OCI-LY7 (cell line): ENCODE measurements at regions not wholly inside any gene's neighbourhood (a gene's known extent, or its start where the extent isn't known, plus 50 kb on each side); places are given as distances from the start of the nearest gene placed in this dataset.

Source experiments
- EZH2phosphoT487 ChIP-seq: fragments of 200-600 bp; sonication (generic); IDR thresholded peaks from 2 replicates; pipeline ENCODE4 v1.6.1; 2018; ENCODE audit warnings: low read depth, borderline replicate concordance, mild to moderate bottlenecking, mixed run types, antibody characterized with exemption, low read length, moderate library complexity, mixed read lengths
- TF ChIP-seq, protein P1 (sequence below): fragments of 200-600 bp; sonication (generic); conservative IDR thresholded peaks from 2 replicates; pipeline ENCODE4 v1.5.1; 2014; ENCODE audit warnings: mild to moderate bottlenecking, antibody characterized with exemption, low read length, moderate library complexity, mixed read lengths

DNA sequence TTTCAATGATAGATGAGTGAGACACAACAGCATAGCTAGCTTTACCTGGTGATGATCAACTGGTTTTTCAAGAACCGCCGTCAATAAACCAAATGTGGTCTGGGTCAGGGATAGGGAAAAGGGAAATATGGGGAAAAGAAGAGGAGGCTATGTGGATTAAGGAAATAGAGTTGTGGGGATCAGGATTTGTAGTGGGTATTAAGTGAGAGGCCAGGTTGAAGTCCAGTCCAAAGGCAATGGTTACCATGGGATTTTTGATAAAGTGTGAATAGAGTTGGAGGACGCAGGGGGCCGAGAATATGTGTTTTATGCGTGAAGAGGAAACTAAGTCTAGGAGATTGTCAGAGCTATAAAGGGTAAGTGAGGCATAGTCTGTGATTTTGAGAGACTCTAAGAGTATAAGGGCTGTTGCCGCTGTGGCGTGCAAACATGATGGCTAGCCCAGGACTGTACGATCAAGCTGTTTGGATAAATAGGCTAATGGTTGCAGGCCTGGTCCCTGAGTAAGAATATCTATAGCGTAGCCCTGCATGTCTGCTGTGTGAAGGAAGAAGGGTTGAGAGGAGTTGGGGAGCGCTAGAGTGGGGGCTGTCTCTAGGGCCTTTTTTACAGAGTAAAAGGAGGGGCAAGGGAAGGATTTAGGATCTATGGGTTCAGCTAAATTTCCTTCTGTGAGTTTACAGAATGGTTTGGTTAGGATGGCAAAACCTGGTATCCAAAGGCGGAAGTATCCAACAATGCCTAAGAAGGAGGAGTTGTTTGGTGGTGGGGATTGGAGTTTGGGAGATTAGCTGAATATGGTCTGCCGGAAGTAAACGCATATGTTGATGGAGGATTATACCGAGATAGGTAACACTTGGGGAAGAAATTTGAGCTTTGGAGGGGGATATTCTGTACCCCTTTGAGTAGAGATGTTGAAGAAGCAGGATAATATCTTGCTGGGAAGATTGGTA, 749.7 kb upstream of the ADGRB3 start:
- TF ChIP-seq, protein P1, sequence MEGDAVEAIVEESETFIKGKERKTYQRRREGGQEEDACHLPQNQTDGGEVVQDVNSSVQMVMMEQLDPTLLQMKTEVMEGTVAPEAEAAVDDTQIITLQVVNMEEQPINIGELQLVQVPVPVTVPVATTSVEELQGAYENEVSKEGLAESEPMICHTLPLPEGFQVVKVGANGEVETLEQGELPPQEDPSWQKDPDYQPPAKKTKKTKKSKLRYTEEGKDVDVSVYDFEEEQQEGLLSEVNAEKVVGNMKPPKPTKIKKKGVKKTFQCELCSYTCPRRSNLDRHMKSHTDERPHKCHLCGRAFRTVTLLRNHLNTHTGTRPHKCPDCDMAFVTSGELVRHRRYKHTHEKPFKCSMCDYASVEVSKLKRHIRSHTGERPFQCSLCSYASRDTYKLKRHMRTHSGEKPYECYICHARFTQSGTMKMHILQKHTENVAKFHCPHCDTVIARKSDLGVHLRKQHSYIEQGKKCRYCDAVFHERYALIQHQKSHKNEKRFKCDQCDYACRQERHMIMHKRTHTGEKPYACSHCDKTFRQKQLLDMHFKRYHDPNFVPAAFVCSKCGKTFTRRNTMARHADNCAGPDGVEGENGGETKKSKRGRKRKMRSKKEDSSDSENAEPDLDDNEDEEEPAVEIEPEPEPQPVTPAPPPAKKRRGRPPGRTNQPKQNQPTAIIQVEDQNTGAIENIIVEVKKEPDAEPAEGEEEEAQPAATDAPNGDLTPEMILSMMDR: no peak
- no peak for TF ChIP-seq EZH2phosphoT487
